ENCODE measurements at regions not wholly inside any gene's neighbourhood (a gene's known extent, or its start where the extent isn't known, plus 50 kb on each side); places are given as distances from the start of the nearest gene placed in this dataset.

DNA sequence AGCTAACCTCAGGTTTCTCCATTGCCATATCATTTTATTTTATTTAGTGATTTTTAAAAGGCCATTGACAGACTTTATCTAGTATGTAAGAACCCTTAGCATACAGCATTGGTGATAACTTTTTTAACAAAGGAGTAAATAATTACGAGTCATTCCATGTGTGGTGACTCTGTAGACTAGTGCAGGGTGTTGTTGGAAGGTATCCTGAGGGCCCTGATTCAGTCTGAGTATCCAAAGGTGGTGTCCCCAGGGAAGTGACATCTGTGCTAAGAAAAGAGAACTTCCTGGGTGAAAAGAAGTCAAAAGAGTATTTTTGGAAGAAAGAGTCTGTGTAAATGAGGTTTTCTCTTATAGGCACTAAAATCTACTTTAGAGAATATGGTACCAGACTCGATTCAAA is 308.4 kb downstream of the C7orf25 start:
- in situ Hi-C loops (cut with HindIII; ENCODE audit: low sequenced_read_pairs), result no loop called here
- TF ChIP-seq, protein P1, sequence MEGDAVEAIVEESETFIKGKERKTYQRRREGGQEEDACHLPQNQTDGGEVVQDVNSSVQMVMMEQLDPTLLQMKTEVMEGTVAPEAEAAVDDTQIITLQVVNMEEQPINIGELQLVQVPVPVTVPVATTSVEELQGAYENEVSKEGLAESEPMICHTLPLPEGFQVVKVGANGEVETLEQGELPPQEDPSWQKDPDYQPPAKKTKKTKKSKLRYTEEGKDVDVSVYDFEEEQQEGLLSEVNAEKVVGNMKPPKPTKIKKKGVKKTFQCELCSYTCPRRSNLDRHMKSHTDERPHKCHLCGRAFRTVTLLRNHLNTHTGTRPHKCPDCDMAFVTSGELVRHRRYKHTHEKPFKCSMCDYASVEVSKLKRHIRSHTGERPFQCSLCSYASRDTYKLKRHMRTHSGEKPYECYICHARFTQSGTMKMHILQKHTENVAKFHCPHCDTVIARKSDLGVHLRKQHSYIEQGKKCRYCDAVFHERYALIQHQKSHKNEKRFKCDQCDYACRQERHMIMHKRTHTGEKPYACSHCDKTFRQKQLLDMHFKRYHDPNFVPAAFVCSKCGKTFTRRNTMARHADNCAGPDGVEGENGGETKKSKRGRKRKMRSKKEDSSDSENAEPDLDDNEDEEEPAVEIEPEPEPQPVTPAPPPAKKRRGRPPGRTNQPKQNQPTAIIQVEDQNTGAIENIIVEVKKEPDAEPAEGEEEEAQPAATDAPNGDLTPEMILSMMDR (IDR thresholded peaks at IDR 0.05; ENCODE audit: low read depth, low read length), result no peak
- H3K4me3 ChIP-seq (ENCODE audit: low read depth, low read length), result no peak overlapping the region
- no peak for DNase-seq (ENCODE audit: low read depth, low spot score)

DNA sequence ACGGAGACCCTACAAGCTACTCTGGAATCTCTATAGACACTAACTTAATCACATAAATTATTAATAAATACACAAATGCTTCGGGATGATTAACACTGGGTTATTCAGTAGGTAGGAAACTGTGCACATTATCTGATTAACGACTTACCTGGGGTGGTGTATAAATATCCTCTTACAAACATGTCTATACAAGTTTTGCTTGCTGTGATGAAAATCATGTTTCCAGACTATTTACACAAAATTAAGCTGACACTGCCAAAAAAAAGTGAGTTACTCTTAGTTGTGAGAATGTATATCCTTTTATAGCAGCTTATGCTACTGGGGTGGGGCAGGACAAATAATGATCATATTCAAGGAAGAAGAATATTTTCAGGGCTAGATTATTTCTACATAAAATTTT is 314.6 kb downstream of the C7orf25 start:
- H3K4me3 ChIP-seq (ENCODE audit: low read depth, low read length), result no peak overlapping the region
- TF ChIP-seq, protein P1 (IDR thresholded peaks at IDR 0.05; ENCODE audit: low read depth, low read length), result no peak
- in situ Hi-C loops (cut with HindIII; ENCODE audit: low sequenced_read_pairs), result no loop called here
- no peak for DNase-seq (ENCODE audit: low read depth, low spot score)

DNA sequence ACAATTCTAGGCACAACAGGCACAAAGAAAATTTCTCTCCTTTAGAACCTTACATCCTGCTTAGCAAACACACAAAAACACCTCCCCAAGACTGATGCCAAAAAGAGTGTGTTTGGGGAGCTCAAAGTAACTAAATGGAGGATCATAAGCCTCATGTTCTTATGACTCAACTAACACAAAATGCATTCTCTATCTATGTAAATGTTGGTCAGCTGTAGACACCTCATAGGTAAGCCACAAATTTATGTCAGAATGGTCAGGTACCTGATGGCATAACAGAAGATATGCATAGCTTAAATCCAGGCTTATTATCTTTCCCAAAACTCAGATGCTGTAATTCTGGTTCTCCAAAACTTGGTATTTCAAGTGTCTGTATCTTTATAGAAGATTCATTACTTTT is 315.1 kb downstream of the C7orf25 start:
- in situ Hi-C loops (cut with HindIII; ENCODE audit: low sequenced_read_pairs), result no loop called here
- no peak for DNase-seq (ENCODE audit: low read depth, low spot score)
- H3K4me3 ChIP-seq (ENCODE audit: low read depth, low read length), result no peak overlapping the region
- TF ChIP-seq, protein P1 (IDR thresholded peaks at IDR 0.05; ENCODE audit: low read depth, low read length), result no peak

DNA sequence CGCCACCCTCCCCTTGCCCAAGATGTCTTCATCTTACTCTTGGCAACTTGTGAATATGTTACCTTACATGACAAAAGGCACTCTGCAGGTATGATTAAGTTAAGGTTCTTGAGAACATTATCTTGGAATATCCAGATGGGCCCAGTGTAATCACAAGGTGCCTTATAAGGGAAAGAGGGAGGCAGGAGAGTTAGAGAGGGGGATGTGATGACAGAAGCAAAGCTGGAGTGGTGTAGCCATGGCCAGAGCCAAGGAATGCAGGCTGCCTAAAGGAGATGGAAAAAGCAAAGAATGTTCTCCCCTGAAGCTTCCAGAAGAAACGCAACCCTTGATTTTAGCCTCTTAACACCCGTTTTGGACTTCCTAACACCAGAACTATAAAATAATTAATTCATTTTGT is 318.0 kb downstream of the C7orf25 start:
- no peak for DNase-seq (ENCODE audit: low read depth, low spot score)
- TF ChIP-seq, protein P1 (IDR thresholded peaks at IDR 0.05; ENCODE audit: low read depth, low read length), result no peak
- H3K4me3 ChIP-seq (ENCODE audit: low read depth, low read length), result no peak overlapping the region
- in situ Hi-C loops (cut with HindIII; ENCODE audit: low sequenced_read_pairs), result no loop called here

DNA sequence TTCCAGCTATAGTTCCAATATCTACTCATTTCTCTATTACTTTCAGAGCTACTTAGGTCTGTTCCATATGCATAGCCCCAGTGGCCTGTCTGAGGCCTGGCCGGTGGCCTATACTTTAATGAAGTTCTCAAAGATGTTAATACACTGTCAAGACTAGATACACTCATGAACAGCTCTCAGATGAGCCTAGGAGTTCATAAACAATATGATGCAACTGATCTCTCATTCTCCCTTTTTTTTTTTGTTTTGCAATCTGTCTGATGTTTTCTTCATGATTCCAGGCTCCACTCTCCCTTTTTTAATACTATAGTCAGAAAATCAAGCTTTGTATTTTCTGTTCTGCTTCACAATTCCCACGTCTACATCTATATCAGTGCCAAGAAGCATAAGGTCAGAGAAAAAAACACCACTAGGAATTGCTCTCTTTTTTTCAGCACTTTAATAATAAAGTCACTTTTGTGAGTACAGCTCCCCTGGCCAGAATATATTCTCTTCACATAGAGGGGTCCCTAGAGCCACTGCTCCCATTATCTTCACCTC is 321.0 kb downstream of the C7orf25 start:
- TF ChIP-seq, protein P1 (IDR thresholded peaks at IDR 0.05; ENCODE audit: low read depth, low read length), result no peak
- in situ Hi-C loops (cut with HindIII; ENCODE audit: low sequenced_read_pairs), result no loop called here
- DNase-seq (ENCODE audit: low read depth, low spot score), result no peak
- H3K4me3 ChIP-seq (ENCODE audit: low read depth, low read length), result no peak overlapping the region

DNA sequence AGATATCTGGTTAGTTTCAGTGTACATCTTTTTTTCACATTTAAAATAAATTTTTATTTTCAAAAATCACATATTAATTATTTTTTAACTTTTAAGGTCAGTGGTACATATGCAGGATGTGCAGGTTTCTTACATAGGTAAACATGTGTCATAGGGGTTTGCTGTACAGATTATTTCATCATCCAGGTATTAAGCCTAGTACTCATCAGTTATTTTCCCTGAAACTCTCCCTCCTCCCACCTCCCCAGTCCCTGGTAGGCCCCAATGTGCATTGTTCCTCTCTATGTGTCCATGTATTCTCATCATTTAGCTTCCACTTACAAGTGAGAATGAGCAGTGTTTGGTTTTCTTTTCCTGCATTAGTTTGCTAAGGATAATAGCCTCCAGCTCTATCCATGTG is 323.0 kb downstream of the C7orf25 start:
- TF ChIP-seq, protein P1 (IDR thresholded peaks at IDR 0.05; ENCODE audit: low read depth, low read length), result no peak
- H3K4me3 ChIP-seq (ENCODE audit: low read depth, low read length), result no peak overlapping the region
- in situ Hi-C loops (cut with HindIII; ENCODE audit: low sequenced_read_pairs), result no loop called here
- DNase-seq (ENCODE audit: low read depth, low spot score), result no peak

DNA sequence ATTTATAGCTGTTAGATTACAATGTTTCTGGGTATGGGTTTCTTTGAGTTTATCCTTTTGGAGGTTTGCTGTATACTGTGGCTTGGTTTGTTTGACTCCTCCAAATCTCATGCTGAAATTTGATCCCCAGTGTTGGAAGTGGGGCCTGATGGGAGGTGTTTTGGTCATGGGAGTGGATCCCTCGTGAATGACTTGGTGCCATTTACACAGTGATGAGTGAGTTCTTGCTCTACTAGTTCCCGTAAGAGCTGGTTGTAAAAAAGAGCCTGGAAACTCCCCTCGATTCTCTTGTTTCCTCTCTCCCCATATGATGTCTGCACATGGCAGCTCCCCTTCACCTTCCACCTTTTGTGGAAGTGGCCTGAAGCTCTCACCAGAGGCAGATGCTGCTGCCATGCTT is 324.1 kb downstream of the C7orf25 start:
- in situ Hi-C loops (cut with HindIII; ENCODE audit: low sequenced_read_pairs), result no loop called here
- TF ChIP-seq, protein P1 (IDR thresholded peaks at IDR 0.05; ENCODE audit: low read depth, low read length), result no peak
- no peak overlapping the region for H3K4me3 ChIP-seq (ENCODE audit: low read depth, low read length)
- no peak for DNase-seq (ENCODE audit: low read depth, low spot score)

Data from astrocyte of the spinal cord (primary cell).